GM19467 (cell line): ENCODE measurements at regions not wholly inside any gene's neighbourhood (a gene's known extent, or its start where the extent isn't known, plus 50 kb on each side); places are given as distances from the start of the nearest gene placed in this dataset.

Experiments used
- ATAC-seq: cut with Tn5 transposase; IDR thresholded peaks from one replicate; pipeline ENCODE4 v1.9.1; 2021; ENCODE audit warnings: mild to moderate bottlenecking, moderate library complexity; ENCODE audit not compliant: unreplicated experiment

DNA sequence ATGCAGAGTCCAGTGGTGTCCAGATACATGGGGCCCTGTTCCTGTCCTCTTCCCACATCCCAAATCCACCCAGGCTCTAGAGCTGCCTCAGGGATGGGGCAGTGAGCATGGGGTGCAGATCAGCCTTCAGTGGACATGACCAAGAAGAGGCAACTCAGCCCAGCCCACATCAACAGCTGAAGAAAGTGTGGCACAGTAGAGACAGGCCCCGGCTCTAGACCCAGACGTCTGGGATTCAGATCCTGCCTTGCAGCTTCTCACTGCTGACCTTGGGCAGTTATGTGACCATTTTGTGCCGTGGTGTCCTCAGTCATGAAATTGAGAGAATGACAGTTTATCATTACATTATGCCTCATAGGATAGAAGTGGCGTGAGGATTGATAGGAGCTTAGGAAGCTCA, 54.6 kb upstream of the CST7 start:
- ATAC-seq = no peak

DNA sequence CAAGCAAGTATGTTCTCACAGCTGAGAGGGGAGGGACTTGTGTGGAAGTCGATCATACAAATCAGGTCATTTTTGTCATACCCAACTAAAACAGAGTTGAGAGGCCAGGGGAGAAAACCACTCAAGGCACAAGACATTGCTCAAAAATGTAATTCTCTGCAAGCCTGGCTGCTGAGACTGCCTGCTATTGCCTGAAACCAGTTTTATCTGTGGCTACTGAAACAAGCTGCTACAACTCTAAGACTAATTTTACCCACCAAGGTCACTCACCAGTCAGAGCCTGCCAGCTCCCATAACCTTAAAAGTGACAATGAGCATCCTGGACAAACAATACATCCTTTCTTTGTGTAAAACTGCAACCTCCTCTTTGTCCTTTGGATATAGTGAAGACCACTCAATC, 54.1 kb upstream of the CST7 start:
- ATAC-seq = no peak

DNA sequence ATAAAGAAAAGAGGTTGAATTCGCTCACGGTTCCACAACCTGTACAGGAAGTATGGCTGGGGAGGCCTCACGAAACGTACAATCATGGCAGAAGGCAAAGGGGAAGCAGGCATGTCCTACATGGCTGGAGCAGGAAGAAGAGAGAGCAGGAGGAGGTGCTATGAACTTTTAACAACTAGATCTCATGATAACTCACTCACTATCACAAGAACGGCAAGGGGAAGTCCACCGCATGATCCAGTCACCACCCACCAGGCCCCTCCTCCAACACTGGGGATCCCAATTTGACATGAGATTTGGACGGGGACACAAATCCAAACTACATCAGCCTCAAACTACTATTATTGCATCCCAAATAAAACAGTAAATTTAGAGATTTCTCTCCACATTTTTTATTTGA, 53.6 kb upstream of the CST7 start:
- ATAC-seq = no peak

DNA sequence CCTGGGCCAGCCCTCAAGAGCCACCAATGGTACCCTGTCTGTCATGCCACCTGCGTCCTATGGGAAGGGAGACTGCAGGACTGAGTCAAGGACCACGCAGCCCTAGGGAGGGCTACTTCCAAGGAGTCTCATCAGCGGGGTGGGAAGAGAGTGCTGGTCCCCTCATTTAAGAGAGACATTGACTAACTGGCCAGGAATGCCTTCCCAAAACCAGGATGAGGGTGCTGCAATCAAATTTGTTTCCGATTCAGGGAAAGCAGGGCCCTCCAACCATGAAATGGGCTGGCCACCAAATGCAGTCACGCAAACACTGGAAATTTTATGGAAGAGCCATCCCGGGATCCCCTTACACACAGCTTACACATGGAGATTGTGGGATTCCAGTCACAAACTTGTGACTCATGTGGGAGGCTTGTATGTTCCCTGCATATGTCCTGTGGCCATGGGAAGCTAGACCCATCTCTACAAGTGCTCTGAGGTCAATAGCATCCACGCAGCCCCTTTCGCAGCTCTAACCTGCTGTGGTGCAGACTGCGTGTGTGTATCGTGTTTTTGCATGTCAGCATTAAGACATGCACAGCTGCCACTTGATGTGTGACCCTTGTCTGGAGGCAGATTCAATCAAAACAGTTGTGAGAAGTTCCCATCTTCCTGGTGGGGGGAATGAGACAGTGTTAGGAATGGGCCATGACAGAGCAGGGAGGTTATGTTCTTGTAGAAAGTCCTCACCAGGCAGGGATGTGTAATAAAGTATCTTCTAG, 53.0 kb upstream of the CST7 start:
- no peak for ATAC-seq

DNA sequence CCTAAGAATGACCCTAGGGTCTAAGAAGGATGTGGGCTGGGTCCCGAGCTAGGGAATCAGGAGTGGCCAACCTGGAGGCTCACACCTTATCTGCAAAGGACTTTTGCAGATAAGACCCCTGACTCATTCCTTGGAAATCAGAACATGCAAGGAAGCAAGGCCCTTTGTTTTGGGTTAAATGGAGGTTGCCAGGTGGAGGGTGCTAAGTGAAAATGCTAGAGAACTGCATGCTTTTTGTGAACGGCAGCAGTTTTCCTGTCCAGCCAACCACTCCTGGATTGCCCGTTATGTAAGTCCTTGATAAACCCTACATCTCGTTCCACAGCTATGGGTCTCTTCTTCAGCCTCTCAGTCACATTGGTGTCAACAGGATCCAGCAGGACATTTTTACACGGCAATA, 52.1 kb upstream of the CST7 start:
- no peak for ATAC-seq

DNA sequence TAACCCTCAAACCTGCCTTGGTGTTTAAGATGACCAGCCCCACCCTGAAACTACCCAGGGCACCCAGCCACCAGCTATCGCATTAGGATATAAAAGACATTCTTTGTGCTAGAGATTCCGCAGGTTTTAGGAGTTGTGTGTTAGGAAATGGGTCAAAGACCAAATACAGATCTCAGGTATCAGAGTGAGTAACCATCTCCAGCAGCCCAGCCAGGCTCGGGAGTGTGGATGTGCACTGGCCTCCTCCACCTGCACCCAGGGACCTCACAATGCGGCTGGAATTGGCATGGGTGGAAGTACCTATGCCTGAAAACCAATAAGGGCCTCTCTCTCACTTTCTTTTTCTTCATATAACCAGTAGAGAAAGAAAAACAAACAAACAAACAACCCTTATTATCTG, 51.1 kb upstream of the CST7 start:
- no peak for ATAC-seq

DNA sequence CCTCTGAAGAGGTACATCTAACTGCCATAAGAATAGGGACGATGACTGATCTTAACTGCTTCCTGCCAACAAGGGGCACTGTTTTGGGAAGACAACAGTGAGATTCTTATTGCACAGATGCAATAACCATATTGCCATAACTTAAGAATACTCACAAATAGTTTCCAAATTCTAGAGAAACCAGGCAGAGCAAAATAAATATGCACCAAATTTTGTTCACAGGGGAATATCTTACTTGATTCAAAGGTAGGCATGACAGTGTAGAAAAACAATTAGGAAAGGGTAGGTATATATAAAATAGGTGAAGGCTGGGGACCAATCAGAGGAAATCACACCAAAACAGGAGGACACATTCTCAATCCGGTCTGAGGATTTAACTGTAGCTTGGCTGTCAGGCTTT, 49.9 kb upstream of the CST7 start:
- ATAC-seq = no peak
